ENCODE measurements at regions not wholly inside any gene's neighbourhood (a gene's known extent, or its start where the extent isn't known, plus 50 kb on each side); places are given as distances from the start of the nearest gene placed in this dataset.

DNA sequence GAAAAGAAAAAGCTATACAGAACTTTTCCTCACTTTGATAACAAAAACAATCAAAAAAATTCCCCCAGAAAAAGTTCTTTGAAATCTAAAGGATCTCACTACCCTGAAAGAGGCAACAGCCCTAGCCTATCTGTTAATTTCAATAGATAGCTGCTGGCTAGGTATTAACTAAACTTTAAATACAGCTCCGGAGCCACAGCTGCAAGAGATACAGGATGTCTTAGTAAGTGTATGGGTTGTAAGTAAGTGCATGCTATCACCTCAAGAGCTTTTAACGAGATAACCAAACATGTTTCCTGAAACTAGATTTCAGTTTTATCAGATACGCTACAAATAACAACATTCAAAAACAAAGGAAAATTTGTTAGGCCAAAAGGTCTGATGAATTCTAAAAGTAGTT lies 148.4 kb downstream of the KLF12 start:
- no peak for DNase-seq (ENCODE audit: low read depth, low spot score)
- in situ Hi-C loops (cut with HindIII; ENCODE audit: low pct_unique_long_range_greater_than_20kb, low sequenced_read_pairs) = no loop called here

GRCh38 chr13:73984949-73985691 lies 149.1 kb downstream of the KLF12 start:
- in situ Hi-C loops (cut with HindIII; ENCODE audit: low pct_unique_long_range_greater_than_20kb, low sequenced_read_pairs) = no loop called here
- no peak for DNase-seq (ENCODE audit: low read depth, low spot score)

DNA sequence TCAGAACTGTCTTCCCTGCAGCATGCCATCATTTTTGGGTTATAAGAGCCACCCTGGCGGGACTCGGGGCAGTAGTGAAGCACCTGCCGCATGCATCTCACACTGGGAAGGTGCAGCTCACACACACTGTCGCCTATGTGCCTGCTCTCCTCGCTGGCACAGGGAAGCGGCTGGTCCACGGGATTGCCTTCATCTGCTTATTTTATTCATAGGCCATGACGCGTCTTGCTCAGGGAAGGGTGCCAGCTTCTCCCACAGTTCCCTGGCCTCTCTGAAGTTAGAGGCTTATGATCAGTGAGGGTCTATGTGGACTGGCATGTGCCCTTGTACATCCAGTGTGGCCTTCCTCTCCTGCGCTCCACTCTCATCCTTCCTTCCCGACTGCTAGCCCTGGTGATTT lies 150.0 kb downstream of the KLF12 start:
- in situ Hi-C loops (cut with HindIII; ENCODE audit: low pct_unique_long_range_greater_than_20kb, low sequenced_read_pairs) = no loop called here
- DNase-seq (ENCODE audit: low read depth, low spot score) = no peak

DNA sequence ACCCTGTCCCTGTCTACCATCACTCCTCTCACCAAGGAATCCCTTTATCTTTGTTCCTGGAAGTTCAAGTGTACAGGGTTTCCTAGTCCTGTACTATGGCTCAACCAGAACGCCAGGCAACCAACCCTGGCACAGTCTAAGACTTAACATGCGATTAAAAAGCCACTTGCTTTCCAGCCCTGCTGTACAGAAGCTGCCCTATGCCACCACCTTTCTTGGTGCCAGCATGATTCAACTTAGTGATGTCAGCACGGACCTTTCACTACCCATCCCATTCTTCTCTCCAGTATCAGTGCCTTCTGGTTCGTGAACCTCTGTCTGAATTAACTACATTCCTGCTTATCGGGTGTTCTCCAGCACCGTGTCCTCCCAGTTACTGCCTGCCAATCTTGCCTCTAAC lies 151.1 kb downstream of the KLF12 start:
- in situ Hi-C loops (cut with HindIII; ENCODE audit: low pct_unique_long_range_greater_than_20kb, low sequenced_read_pairs) = no loop called here
- no peak for DNase-seq (ENCODE audit: low read depth, low spot score)

DNA sequence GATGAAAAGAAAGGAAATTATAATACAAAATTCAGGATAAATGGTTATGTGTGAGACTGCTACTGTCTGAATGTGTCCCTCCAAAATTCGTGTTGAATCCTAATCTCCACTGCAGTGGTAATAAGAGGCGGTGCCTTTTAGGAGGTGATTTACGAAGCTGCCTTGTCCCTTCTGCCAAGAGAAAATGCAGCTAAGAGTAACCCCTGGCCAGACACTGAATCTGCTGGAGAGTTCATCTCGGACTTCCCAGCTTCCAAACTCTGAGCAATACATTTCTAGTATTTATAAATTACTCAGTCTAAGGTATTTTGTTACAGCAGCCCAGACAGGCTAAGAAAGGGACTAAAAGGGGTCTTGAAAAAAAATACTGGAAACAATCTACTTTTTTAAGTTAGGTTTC lies 152.6 kb downstream of the KLF12 start:
- in situ Hi-C loops (cut with HindIII; ENCODE audit: low pct_unique_long_range_greater_than_20kb, low sequenced_read_pairs) = no loop called here
- no peak for DNase-seq (ENCODE audit: low read depth, low spot score)

GRCh38 chr13:73975767-73976166 lies 158.4 kb downstream of the KLF12 start:
- in situ Hi-C loops (cut with HindIII; ENCODE audit: low pct_unique_long_range_greater_than_20kb, low sequenced_read_pairs) = no loop called here
- no peak for DNase-seq (ENCODE audit: low read depth, low spot score)

- no peak for DNase-seq (ENCODE audit: low read depth, low spot score)
- in situ Hi-C loops (cut with HindIII; ENCODE audit: low pct_unique_long_range_greater_than_20kb, low sequenced_read_pairs) = no loop called here
Observed at GRCh38 chr13:73974051-73974450, 160.2 kb downstream of the KLF12 start.

DNA sequence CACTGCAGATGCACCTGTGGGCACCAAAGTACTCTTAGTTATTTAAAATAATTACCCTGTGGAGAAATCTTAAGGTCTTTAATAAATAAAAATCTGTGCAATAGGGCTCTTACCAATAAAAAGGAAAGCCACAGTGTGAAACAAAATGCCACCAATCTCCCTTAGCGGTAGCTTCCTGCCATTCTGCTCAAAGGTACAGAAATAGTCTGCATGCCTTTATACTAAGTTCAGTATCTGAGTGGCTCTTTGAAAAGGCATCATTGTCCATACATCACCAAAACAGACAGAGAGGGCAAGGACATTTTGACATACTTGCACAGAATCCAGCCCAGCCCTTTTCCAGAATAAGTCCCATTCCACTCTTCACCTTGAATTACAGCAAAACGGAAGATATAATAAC lies 161.0 kb downstream of the KLF12 start:
- DNase-seq (ENCODE audit: low read depth, low spot score) = no peak
- in situ Hi-C loops (cut with HindIII; ENCODE audit: low pct_unique_long_range_greater_than_20kb, low sequenced_read_pairs) = no loop called here

DNA sequence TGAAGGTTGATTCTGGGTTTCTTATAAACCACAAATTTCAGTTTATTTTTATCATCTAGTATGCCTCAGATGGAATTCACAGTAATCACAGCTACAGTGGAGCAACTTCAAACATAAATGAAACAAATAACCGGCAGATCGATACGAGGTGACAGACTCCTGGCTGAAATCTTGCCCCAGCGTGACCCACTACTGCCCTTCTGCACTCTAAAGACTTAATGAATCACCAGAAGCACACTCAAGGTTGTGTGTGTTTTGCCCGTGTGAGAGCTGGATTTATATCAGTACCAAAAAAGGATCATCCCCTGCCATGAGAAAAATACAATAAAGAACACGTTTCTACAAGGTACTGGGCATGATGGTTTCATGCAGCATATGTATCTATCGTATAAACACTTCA lies 161.7 kb downstream of the KLF12 start:
- no peak for DNase-seq (ENCODE audit: low read depth, low spot score)
- in situ Hi-C loops (cut with HindIII; ENCODE audit: low pct_unique_long_range_greater_than_20kb, low sequenced_read_pairs) = no loop called here

DNA sequence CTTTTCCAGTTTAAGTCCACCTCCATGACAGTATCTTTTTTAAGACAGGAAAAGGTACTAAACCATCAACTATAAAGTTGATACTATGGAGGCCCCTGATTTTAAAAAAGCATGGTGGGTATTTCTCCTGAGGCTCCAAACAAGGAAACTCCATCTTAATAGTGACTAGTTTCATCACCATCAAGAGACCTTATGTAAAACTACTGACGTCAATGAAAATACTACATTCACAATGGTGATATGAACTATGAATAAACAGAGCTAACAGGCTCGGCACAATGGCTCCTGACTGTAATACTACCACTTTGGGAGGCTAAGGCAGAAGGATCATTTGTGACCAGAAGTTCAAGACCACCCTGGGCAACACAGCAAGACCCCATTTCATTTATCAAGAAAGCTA lies 162.7 kb downstream of the KLF12 start:
- DNase-seq (ENCODE audit: low read depth, low spot score) = peak; percentile 81
- in situ Hi-C loops (cut with HindIII; ENCODE audit: low pct_unique_long_range_greater_than_20kb, low sequenced_read_pairs) = no loop called here

DNA sequence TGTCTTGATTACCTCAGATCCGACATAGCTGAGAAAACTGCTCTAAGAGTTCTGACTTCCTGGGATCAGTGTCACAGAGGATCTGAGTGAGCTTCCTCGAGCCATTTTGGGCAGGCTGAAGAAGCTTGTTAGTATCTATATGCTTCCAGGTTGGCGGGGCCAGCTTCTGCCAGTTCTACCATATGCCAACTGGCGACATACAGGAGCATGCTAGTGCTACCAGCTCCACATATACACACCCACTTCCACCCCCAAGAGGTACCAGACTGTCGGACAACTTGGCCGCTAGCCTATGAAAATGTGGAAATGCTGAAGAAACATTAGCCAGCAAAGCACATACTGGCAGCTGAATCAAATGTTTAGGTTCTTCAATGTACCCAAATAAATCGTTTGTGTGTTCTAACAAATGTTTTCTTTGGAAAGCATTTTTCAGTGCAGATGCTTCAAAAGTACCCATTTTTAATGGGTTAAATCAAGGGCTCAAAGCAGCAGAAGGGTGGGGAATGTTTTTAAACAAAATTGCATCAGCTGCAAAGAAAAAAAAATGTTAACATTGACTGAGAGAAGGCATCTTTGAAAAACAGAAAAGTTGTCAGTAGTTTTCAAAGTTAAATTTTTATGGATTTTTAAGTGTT lies 163.7 kb downstream of the KLF12 start:
- in situ Hi-C loops (cut with HindIII; ENCODE audit: low pct_unique_long_range_greater_than_20kb, low sequenced_read_pairs) = no loop called here
- DNase-seq (ENCODE audit: low read depth, low spot score) = no peak

- in situ Hi-C loops (cut with HindIII; ENCODE audit: low pct_unique_long_range_greater_than_20kb, low sequenced_read_pairs) = no loop called here
- no peak for DNase-seq (ENCODE audit: low read depth, low spot score)
Observed at GRCh38 chr13:73967397-73968165, 166.6 kb downstream of the KLF12 start.

- DNase-seq (ENCODE audit: low read depth, low spot score) = no peak
- in situ Hi-C loops (cut with HindIII; ENCODE audit: low pct_unique_long_range_greater_than_20kb, low sequenced_read_pairs) = no loop called here
Observed at GRCh38 chr13:73966331-73966730, 167.9 kb downstream of the KLF12 start.

- DNase-seq (ENCODE audit: low read depth, low spot score) = no peak
- in situ Hi-C loops (cut with HindIII; ENCODE audit: low pct_unique_long_range_greater_than_20kb, low sequenced_read_pairs) = no loop called here
Observed at GRCh38 chr13:73962284-73962683, 171.9 kb downstream of the KLF12 start.

DNA sequence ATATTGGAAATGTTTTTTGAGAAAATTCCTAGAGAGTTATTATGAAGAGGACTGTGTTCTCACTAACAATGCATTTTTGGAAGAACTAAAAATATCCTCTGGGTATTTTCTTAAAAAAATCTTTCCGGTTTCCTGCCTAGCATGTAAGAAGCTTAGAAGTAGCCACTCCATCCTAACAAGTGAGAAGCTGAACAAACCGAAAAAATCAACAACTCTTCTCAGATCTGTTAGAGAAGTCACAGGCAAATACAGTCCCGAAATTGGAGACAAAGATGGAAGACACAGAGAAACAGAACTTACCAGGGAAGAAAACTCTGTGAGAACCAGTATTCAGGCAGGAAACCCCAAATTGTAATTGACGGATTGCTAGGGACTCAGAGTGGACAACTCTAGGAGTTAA lies 173.0 kb downstream of the KLF12 start:
- DNase-seq (ENCODE audit: low read depth, low spot score) = no peak
- in situ Hi-C loops (cut with HindIII; ENCODE audit: low pct_unique_long_range_greater_than_20kb, low sequenced_read_pairs) = no loop called here

DNA sequence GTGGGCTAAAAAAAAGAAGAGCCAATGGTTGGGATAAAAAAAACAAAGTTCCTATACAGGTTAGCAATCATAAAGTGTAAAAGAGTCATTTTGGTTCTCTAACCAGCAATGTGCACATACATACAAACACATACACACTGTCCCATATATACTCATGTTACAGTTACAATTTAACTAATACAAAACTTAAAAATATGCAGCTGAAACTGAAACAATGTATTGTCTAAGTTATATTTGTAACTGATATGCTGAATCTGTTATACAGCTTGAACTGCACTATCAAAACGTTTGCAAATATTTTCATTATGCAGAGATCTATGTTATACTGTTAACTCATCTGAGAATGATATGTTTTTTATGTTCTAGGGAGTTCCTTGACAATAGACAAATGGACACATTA lies 173.7 kb downstream of the KLF12 start:
- no peak for DNase-seq (ENCODE audit: low read depth, low spot score)
- in situ Hi-C loops (cut with HindIII; ENCODE audit: low pct_unique_long_range_greater_than_20kb, low sequenced_read_pairs) = no loop called here

DNA sequence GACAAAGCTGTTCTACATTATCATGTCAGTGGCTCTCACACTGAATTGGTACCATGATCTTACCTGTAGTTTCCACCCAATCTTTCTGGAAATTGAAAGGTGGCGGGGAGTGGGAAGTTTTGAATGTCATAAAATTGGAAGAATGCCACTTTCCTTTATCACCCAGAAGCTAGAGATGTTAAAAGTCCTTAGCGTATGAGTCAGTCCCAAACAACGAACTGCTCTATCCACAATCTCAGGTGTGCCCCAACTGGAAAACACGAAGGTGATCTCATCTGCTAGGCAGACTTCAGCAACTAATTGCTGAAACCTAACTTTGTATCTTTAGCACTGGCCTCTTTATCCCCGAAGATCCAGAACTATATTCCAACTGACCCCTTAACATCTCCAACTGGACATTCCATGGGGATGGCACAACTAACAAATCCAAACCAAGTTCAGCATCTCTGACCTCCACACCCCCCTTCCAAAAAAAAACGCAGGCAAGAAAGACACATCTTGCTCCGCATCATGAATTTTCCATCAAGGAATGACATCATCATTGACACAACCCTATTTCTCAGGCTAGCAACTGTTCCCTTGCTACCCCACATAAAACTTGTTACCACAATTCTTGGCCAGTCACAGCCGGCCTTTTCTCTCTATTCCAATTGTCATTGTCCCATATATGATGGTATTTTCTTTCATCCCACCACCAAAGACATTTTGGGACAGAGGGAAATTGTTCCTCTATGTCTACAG lies 175.4 kb downstream of the KLF12 start:
- in situ Hi-C loops (cut with HindIII; ENCODE audit: low pct_unique_long_range_greater_than_20kb, low sequenced_read_pairs) = no loop called here
- no peak for DNase-seq (ENCODE audit: low read depth, low spot score)

DNA sequence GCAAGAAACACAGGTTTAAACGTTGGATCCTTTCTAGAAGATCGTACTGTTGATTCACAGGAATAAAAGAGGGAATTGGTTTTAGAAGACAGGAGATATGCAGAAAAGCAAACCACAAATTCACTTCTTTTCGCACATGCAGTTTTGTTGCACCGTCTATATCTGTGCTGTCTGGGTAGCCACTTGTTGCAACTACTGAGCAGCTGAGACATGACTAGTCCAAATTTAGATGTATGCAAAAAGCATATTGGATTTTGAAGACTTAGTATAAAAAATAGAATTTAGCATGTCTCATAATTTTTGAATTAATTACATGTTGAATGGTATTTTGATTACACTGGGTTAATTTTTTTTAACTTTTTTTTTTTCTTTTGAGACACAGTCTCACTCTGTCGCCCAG lies 176.3 kb downstream of the KLF12 start:
- no peak for DNase-seq (ENCODE audit: low read depth, low spot score)

More for the DNA sequence above, 176.3 kb downstream of the KLF12 start:
- in situ Hi-C loops (cut with HindIII; ENCODE audit: low pct_unique_long_range_greater_than_20kb, low sequenced_read_pairs) = no loop called here
